GM19397 (cell line): ENCODE measurements at regions not wholly inside any gene's neighbourhood (a gene's known extent, or its start where the extent isn't known, plus 50 kb on each side); places are given as distances from the start of the nearest gene placed in this dataset.

Source experiments
- ATAC-seq: cut with Tn5 transposase; IDR thresholded peaks from one replicate; pipeline ENCODE4 v1.9.1; 2021; ENCODE audit warnings: mild to moderate bottlenecking, moderate library complexity; ENCODE audit not compliant: unreplicated experiment

DNA sequence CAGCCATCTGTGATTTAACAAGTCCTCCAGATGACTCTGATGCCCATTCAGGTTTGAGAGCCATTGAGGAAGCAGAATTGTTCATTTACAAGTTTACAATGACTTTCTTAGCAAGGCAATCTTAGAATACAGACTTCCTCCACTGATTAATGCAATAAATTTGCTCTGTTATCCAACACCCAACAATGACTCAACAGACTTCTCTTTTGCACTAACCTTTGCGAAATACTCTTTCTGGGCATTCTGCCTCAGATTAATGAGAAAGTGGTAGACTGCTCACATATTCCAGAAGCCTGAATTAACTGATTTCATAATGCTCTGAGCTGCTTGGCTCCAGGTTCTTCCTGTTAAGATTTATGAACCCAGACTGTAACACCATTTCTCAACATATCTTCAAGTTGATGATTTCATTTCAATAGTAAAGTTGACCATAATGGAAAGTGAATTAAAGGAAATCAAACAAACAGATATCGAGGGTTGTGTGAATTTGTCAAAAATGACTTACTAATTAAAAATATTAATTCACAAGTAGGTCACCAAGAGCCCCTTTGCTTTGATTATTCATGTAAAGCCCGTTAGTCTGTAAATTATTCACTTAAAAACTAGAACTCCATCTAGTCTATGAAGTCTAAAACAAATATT lies 70.5 kb upstream of the BLID start:
- no peak for ATAC-seq

DNA sequence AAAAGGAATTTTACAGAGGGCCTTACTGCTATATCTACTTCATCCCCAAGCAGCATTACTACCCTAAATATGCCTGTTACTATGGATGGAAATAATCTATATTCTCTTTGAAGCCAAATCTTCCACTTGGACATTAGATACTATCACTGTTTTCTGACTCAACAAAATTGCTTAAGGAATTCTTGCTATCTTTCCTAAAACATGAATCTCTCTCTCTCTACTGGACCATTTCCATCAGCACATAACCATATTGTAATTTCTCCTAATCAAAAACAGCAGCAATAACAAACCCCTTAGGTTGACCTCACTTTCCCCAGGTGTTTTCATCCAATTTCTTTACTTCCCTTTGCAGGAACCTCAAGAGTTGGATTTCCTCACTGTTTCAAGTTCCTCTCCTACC lies 67.9 kb upstream of the BLID start:
- ATAC-seq: no peak

GRCh38 chr11:122181893-122182292 lies 65.9 kb upstream of the BLID start:
- ATAC-seq: no peak

DNA sequence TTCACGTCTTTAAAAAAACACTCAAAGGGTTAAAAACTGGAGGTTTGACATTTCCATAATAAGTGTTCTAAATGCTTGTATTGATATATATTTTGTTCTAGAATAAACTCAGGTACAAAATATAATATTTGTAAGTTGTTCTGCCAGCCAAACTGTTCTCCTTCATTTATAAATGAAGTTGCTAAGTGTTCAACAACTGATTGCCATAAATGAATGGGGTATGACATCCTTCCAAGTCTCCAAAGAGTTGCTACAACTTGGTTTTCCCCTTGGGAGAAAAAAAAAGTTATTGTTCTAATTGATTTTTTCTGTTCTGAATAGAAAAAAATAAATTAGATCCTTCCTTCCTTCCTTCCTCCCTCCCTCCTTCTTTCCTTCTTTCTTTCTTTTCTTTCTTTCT lies 65.4 kb upstream of the BLID start:
- ATAC-seq: no peak

GRCh38 chr11:122179961-122180834 lies 64.2 kb upstream of the BLID start:
- ATAC-seq: no peak

- ATAC-seq: no peak
Observed at GRCh38 chr11:122178795-122179194, 62.8 kb upstream of the BLID start.

- no peak for ATAC-seq
Observed at GRCh38 chr11:122177238-122177637, 61.2 kb upstream of the BLID start.

DNA sequence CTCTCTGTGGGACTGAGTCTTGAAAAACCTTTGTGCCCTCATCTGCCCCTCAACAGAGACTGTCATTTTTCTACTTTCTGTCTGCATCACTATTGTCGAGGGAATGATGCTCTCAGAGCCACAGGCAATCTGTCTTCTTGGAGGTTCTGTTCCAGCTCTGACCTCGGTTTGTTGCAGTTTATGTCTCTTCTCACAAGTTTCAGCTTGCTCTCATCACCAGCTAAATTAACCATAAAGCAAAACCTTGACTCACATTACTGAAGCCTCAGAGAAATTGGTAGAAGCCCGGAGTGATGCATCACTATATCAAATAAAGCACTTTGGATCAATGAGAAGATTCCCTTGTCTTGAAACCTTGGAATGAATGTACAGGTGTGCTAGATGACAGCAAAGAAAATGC lies 60.6 kb upstream of the BLID start:
- ATAC-seq: no peak

- no peak for ATAC-seq
Observed at GRCh38 chr11:122175306-122175705, 59.3 kb upstream of the BLID start.

DNA sequence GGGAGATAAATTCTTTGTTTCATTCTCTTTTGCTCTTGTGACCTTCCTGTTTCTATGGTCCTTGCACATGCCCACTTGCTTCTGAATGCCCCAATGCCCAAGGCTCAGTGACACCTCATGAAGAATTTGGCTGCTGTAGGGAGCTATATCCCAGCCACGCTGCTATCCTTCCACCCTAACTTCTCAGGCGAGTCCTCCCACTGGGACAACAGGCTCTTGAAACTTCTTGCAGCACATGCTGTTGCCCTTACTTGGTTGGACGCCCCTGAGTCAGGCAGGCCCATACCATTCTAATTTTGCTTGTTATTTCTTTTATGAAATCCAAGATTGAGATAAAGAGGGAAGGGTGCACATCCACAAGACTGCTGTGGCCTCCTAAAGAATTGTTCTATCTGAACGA lies 57.6 kb upstream of the BLID start:
- ATAC-seq: no peak

- ATAC-seq: no peak
Observed at GRCh38 chr11:122173074-122173450, 57.0 kb upstream of the BLID start.

- ATAC-seq: no peak
Observed at GRCh38 chr11:122172352-122173073, 56.5 kb upstream of the BLID start.

DNA sequence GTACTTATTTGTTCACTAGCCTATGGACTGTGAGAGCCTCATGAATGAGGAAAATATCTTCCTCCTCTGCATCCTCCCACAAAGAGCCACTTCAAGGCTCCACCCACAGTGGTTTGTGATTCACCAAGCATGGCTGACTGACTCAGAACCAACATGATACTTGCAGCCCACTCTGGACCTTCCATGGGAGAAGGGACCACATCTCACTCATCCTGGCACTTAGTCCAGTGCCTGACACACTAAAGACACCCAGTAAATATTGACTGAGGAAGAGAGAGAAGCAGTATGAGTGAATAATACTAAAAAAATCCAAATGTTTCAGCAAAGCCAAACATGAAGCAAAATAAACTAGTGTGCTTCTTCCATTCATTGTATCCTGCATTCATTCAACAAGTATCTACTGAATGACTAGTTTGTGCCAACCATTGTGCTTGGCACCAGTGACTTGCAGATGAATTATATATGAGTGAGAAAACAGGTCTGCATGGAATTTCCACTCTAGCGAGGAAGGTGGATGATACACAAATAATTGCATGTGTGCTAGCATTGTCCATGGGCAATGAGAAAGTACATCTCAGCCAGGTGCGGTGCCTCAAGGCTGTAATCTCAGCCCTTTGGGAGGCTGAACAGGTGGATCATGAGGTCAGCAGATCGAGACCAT lies 54.9 kb upstream of the BLID start:
- ATAC-seq: no peak

- ATAC-seq: no peak
Observed at GRCh38 chr11:122168218-122168617, 52.2 kb upstream of the BLID start.

DNA sequence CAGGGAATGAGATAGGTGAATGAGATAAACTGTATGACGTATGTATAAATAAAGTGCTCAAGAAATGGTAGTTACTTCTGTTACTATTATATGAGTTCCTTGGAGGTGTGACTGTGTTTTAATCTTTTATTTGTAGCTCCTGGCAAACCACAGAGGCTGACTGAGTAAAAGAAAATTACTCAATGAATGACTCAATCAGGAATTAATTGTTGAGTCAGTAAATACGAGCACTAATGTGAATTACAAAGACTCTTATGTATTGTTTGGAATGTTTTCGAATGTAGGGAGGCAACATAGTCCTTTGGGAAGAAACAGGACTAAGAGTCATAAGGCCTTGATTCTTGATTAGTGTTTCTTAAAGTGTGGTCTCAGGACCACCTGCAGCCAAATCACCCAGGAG lies 51.1 kb upstream of the BLID start:
- no peak for ATAC-seq

DNA sequence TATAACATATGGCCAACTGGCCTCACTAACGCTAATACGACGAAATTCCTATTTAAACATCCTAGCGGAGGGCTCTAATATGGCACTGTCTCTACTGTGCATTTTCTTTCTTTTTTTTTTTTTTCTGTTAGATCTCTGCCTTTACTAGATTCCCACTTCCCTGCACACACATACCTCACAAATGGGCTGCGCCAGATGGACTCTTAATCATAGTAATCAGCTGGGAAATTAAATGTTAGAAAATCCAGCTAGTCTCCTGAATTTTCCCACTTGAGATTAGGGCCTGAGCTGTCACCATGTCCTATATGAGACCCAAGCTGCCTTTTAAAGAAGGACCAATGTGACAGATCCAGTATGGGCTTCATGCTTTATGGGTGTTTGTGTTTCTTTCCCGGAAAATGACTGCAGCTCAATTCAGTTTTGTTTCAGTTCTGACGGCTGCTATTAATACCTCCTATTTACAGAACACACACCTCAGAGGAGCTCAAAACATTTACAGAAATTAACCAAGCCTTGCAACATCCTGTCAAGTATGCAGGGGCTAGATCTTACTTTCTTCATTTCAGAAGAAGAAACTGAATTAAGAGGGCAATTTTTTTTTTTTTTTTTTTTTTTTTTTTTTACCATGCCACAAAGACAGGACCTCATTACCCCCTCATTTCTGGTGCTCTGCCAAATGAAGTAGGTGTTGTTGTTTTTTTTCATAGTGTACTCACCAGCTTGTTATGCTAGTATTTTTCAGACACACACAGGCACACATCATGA lies 49.8 kb upstream of the BLID start:
- ATAC-seq: no peak
